Left ventricle myocardium inferior (tissue), 1 donor: ENCODE measurements at regions not wholly inside any gene's neighbourhood (a gene's known extent, or its start where the extent isn't known, plus 50 kb on each side); places are given as distances from the start of the nearest gene placed in this dataset.

Experiments
- DNase-seq: peaks from one replicate; pipeline ENCODE4 v3.0.0-alpha.2; 2020
- H3K27ac ChIP-seq: fragments of 200-600 bp; replicated peaks from 2 replicates; pipeline ENCODE4 v1.8.0; 2021
- H3K27me3 ChIP-seq: fragments of 200-600 bp; 2 replicates; pipeline ENCODE4 v1.8.0; 2021; ENCODE audit warnings: low read depth
- H3K36me3 ChIP-seq: fragments of 200-600 bp; 2 replicates; pipeline ENCODE4 v1.8.0; 2021
- H3K4me1 ChIP-seq: fragments of 200-600 bp; 2 replicates; pipeline ENCODE4 v1.8.0; 2021
- H3K4me3 ChIP-seq: fragments of 200-600 bp; 2 replicates; pipeline ENCODE4 v1.8.0; 2021; ENCODE audit warnings: mild to moderate bottlenecking, moderate library complexity
- H3K9me3 ChIP-seq: fragments of 200-600 bp; replicated peaks from 2 replicates; pipeline ENCODE4 v1.8.0; 2021
- CTCF ChIP-seq: fragments of 200-600 bp; IDR thresholded peaks from 2 replicates; pipeline ENCODE4 v1.8.0; 2021; ENCODE audit warnings: antibody characterized with exemption, mild to moderate bottlenecking, borderline replicate concordance
- intact Hi-C: fragments of 100-400 bp; cut with micrococcal nuclease; formaldehyde crosslinking; loops from one replicate; pipeline ENCODE4 v1.11.0; 2022
- donor health status: DM: no; HTN: yes; CAD: no; lungs with severe emphysema.

DNA sequence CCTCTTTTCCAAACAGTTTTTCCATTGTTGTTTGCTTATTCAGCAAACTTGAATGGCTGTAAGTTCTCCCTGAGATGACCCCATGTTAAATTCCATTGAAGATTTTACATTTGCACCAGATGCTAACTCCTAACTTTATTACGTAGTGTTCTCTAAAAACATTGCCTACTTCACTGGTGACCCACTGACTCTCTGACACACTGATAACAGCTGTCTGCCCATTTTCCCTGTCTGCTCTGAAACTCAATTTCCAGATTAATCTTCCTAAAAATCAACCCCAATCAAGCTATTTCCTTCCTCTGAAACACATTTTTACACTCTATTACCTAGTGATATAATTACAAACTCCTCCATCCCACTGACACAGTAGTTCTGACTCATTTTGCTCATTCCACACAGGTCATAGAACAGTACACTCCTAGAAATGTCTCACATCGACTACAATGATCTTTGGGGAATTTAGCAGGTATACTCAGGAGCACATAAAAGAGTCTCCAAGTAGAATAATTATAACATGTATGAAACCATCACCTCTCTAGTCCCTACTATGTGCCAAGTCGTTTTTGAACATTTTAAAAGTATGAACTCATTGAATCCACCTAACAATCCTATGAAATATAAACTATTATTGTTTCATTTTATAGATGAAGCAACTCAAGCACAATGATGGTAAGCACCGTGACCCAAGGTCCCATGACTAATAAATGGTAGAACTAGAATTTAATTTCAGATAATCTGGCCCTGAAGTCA is 210.9 kb downstream of the SLIT2 start:
- no peak for DNase-seq
- Histone ChIP-seq H3K4me3 (no peak overlapping the region), H3K27me3 (no peaks in the 10 kb centered on the region), H3K9me3 (no peaks in the 10 kb centered on the region), H3K36me3 (no peaks in the 10 kb centered on the region), H3K27ac (no peak overlapping the region), H3K4me1 (no peaks in the 10 kb centered on the region)
- intact Hi-C loops, result no loop called here
- TF ChIP-seq CTCF, result no peak

GRCh38 chr4:20463176-20463430 is 211.4 kb downstream of the SLIT2 start:
- no peaks in the 10 kb centered on the region for H3K36me3 ChIP-seq
- DNase-seq, result no peak
- no peak overlapping the region for H3K27ac ChIP-seq
- no peak for TF ChIP-seq CTCF
- no peak overlapping the region for H3K4me3 ChIP-seq
- no peaks in the 10 kb centered on the region for H3K9me3 ChIP-seq
- intact Hi-C loops, result no loop called here
- no peaks in the 10 kb centered on the region for H3K27me3 ChIP-seq
- no peaks in the 10 kb centered on the region for H3K4me1 ChIP-seq

GRCh38 chr4:20464381-20464780 is 212.7 kb downstream of the SLIT2 start:
- DNase-seq, result no peak
- no peaks in the 10 kb centered on the region for H3K27me3 ChIP-seq
- no peak for TF ChIP-seq CTCF
- intact Hi-C loops, result no loop called here
- H3K27ac ChIP-seq, result no peak overlapping the region
- no peaks in the 10 kb centered on the region for H3K4me1 ChIP-seq
- H3K36me3 ChIP-seq, result no peaks in the 10 kb centered on the region
- no peak overlapping the region for H3K4me3 ChIP-seq
- H3K9me3 ChIP-seq, result no peaks in the 10 kb centered on the region

GRCh38 chr4:20474119-20474518 is 222.4 kb downstream of the SLIT2 start:
- H3K27ac ChIP-seq, result no peak overlapping the region
- TF ChIP-seq CTCF, result no peak
- no peaks in the 10 kb centered on the region for H3K27me3 ChIP-seq
- intact Hi-C loops, result no loop called here
- no peaks in the 10 kb centered on the region for H3K36me3 ChIP-seq
- DNase-seq, result no peak
- H3K4me1 ChIP-seq, result no peaks in the 10 kb centered on the region
- H3K9me3 ChIP-seq, result no peaks in the 10 kb centered on the region
- no peak overlapping the region for H3K4me3 ChIP-seq

DNA sequence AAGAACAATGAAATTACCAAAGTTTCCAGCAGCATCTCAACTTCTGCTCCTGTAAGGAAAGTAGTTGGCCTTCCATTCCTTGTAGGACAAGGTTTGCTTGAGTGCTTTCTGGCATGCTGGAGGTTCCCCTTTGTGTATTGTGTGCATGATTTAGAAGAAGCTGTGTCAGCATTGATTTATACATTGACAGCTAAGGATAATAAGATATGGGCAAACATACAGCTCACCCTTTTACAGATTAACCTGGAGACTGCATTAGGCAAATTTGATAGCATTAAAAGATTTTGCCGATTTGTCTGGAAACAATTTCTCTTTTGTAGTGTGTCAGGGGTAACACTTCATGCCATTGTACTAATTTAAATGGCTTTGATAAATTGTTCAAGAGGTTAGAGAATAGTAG is 221.8 kb upstream of the PACRGL start:
- no peaks in the 10 kb centered on the region for H3K4me1 ChIP-seq
- TF ChIP-seq CTCF, result no peak
- intact Hi-C loops, result no loop called here

More for the DNA sequence above, 221.8 kb upstream of the PACRGL start:
- H3K9me3 ChIP-seq, result no peaks in the 10 kb centered on the region
- H3K36me3 ChIP-seq, result no peaks in the 10 kb centered on the region
- no peaks in the 10 kb centered on the region for H3K27me3 ChIP-seq
- H3K4me3 ChIP-seq, result no peak overlapping the region
- H3K27ac ChIP-seq, result no peak overlapping the region
- no peak for DNase-seq
